HUES6 (cell line): ENCODE measurements at regions not wholly inside any gene's neighbourhood (a gene's known extent, or its start where the extent isn't known, plus 50 kb on each side); places are given as distances from the start of the nearest gene placed in this dataset.

Source experiments
- H3K27ac ChIP-seq: 2 replicates; pipeline ENCODE4 v1.7.0; 2013; ENCODE audit warnings: low read depth, mild to moderate bottlenecking, low read length, inconsistent platforms
- H3K27me3 ChIP-seq: 2 replicates; pipeline ENCODE4 v1.6.1; 2013; ENCODE audit warnings: low read length; ENCODE audit not compliant: control insufficient read depth, insufficient read depth
- H3K36me3 ChIP-seq: 2 replicates; pipeline ENCODE4 v1.6.1; 2013; ENCODE audit warnings: low read length; ENCODE audit not compliant: control insufficient read depth, insufficient read depth
- H3K4me1 ChIP-seq: 2 replicates; pipeline ENCODE4 v1.6.1; 2013; ENCODE audit warnings: low read length; ENCODE audit not compliant: control insufficient read depth, insufficient read depth
- H3K4me3 ChIP-seq: 2 replicates; pipeline ENCODE4 v1.5.1; 2013; ENCODE audit warnings: low read depth, low read length
- H3K9ac ChIP-seq: one replicate; pipeline ENCODE4 v1.6.1; 2013; ENCODE audit warnings: mild to moderate bottlenecking, low read length
- H3K9me3 ChIP-seq: 2 replicates; pipeline ENCODE4 v1.6.1; 2013; ENCODE audit warnings: low read depth, low read length; ENCODE audit not compliant: control insufficient read depth, insufficient read depth

DNA sequence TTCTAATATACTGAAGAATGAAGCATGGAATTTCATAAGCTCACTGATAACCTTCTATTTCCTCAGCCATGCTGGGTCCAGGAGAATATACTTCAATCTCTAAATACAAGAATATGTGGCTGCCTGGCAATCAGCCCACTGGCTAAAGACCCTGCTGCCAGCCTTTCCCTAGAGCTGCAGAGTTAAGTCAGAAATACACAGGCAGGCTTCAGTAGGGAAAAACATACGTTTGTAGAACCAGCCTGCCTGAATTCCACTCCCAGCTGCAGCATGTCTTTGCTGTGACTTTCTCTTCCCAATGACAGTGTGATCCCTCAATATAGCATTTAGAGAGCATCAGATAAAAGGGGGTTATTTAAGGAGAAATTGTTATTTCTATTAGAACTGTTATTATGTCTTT, 289.1 kb downstream of the PCDH19 start:
- Histone ChIP-seq H3K9me3 (0 out of 2 replicates have a peak, but pooled peaks cover 2% of the 10 kb centered on the region), H3K4me3 (no peak overlapping the region), H3K36me3 (no peaks in the 10 kb centered on the region), H3K4me1 (no peaks in the 10 kb centered on the region), H3K27ac (no peak overlapping the region), H3K27me3 (no peaks in the 10 kb centered on the region; the same call in 1 of the 2 replicates), H3K9ac (no peak overlapping the region)

GRCh38 chrX:100098660-100099375, 311.3 kb downstream of the PCDH19 start:
- no peak overlapping the region for H3K4me3 ChIP-seq
- H3K27ac ChIP-seq: no peak overlapping the region
- H3K9ac ChIP-seq: no peak overlapping the region
- no peaks in the 10 kb centered on the region for H3K4me1 ChIP-seq
- H3K27me3 ChIP-seq: no peaks in the 10 kb centered on the region
- H3K9me3 ChIP-seq: peaks cover 11% of the 10 kb centered on the region; the same call in 1 of the 2 replicates
- H3K36me3 ChIP-seq: no peaks in the 10 kb centered on the region

GRCh38 chrX:100090931-100091330, 319.1 kb downstream of the PCDH19 start:
- Histone ChIP-seq H3K27me3 (no peaks in the 10 kb centered on the region), H3K27ac (no peak overlapping the region), H3K9ac (no peak overlapping the region), H3K9me3 (peaks cover 17% of the 10 kb centered on the region; the same call in 1 of the 2 replicates), H3K4me1 (no peaks in the 10 kb centered on the region), H3K36me3 (no peaks in the 10 kb centered on the region), H3K4me3 (no peak overlapping the region)

DNA sequence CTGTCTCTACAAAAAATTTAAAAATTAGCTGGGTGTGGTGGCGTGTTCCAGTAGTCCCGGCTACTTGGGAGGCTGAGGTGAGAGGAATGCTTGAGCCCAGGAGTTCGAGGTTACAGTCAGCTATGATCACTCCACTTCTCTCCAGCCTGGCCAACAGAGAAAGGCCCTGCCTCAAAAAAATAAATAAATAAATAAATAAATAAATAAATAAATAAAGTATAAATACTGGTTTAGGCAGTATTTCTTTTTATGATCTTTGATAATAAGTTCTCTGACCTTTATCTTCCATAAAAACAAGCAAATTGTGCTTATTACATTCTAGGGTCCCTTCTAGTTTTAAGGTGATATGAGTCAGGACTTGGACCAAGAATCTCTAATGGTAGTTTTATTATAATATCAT, 320.3 kb downstream of the PCDH19 start:
- no peak overlapping the region for H3K4me3 ChIP-seq
- H3K27me3 ChIP-seq: no peaks in the 10 kb centered on the region

GRCh38 chrX:100085846-100086245, 324.2 kb downstream of the PCDH19 start:
- H3K27ac ChIP-seq: no peak overlapping the region
- H3K4me1 ChIP-seq: peaks cover 3% of the 10 kb centered on the region
- no peak overlapping the region for H3K9ac ChIP-seq
- H3K9me3 ChIP-seq: 0 out of 2 replicates have a peak, but pooled peaks cover 3% of the 10 kb centered on the region
- no peaks in the 10 kb centered on the region for H3K36me3 ChIP-seq
- no peak overlapping the region for H3K4me3 ChIP-seq
- no peaks in the 10 kb centered on the region; the same call in 1 of the 2 replicates for H3K27me3 ChIP-seq

More for the DNA sequence above, 320.3 kb downstream of the PCDH19 start:
- Histone ChIP-seq H3K4me1 (no peaks in the 10 kb centered on the region), H3K9ac (no peak overlapping the region), H3K9me3 (peaks cover 15% of the 10 kb centered on the region; the same call in 1 of the 2 replicates), H3K36me3 (no peaks in the 10 kb centered on the region), H3K27ac (no peak overlapping the region)

- no peak overlapping the region for H3K9ac ChIP-seq
- no peaks in the 10 kb centered on the region for H3K36me3 ChIP-seq
- H3K4me1 ChIP-seq: peaks cover 3% of the 10 kb centered on the region
- H3K27ac ChIP-seq: no peak overlapping the region
- H3K9me3 ChIP-seq: 0 out of 2 replicates have a peak, but pooled peaks cover 3% of the 10 kb centered on the region
- no peaks in the 10 kb centered on the region; the same call in 1 of the 2 replicates for H3K27me3 ChIP-seq
- H3K4me3 ChIP-seq: no peak overlapping the region
Observed at GRCh38 chrX:100083211-100083610, 326.9 kb downstream of the PCDH19 start.

DNA sequence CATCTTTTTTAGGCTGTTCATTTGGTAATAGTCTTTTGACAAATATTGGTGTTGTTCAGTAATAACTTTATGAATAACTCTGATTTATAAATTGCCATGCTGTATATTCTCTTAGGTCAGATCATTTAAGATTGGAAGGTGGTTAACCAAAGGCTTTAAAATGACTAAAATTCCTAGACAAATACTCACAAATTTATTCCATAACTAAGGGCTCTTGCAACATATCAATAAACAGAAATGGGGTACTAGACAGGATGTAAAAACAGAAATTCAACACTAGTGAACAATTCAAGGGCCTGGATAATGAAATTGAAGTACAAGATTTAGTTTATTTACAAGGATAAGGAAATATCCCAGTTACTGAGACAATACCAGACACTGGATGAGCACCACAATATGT, 328.6 kb downstream of the PCDH19 start:
- H3K27ac ChIP-seq: no peak overlapping the region
- no peak overlapping the region for H3K9ac ChIP-seq
- no peaks in the 10 kb centered on the region for H3K9me3 ChIP-seq
- peaks cover 3% of the 10 kb centered on the region for H3K4me1 ChIP-seq
- H3K36me3 ChIP-seq: no peaks in the 10 kb centered on the region
- no peaks in the 10 kb centered on the region; the same call in 1 of the 2 replicates for H3K27me3 ChIP-seq
- H3K4me3 ChIP-seq: no peak overlapping the region

GRCh38 chrX:100076031-100076430, 334.0 kb downstream of the PCDH19 start:
- H3K4me1 ChIP-seq: no peaks in the 10 kb centered on the region
- H3K27ac ChIP-seq: no peak overlapping the region
- no peaks in the 10 kb centered on the region for H3K36me3 ChIP-seq
- no peak overlapping the region for H3K9ac ChIP-seq
- no peaks in the 10 kb centered on the region for H3K27me3 ChIP-seq
- H3K9me3 ChIP-seq: no peaks in the 10 kb centered on the region
- no peak overlapping the region for H3K4me3 ChIP-seq

DNA sequence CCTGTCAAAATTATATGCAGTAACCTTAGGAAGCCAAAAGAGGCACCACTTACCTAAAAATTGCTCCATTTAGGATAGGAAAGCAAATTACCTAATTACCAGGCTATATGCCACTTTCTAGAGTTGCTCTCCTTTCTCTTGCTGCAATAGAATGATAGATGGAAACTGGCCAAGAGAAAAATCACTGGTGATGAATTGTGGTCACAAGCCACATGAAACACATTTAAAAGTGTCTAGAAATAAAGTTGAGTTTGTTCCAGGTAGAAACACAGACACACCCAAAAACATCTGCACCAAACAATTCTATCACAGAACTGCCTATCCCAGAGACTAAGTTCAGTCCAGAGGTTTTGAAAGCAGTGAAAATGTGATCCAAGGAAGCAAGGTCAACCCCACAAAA, 337.7 kb downstream of the PCDH19 start:
- Histone ChIP-seq H3K27ac (no peak overlapping the region), H3K27me3 (no peaks in the 10 kb centered on the region), H3K4me3 (no peak overlapping the region), H3K4me1 (peaks cover 8% of the 10 kb centered on the region; the same call in 1 of the 2 replicates), H3K9me3 (no peaks in the 10 kb centered on the region), H3K9ac (no peak overlapping the region), H3K36me3 (no peaks in the 10 kb centered on the region)

GRCh38 chrX:100070334-100070849, 339.7 kb downstream of the PCDH19 start:
- H3K4me3 ChIP-seq: no peak overlapping the region
- no peaks in the 10 kb centered on the region for H3K36me3 ChIP-seq
- no peak overlapping the region for H3K9ac ChIP-seq
- H3K27ac ChIP-seq: no peak overlapping the region
- H3K27me3 ChIP-seq: no peaks in the 10 kb centered on the region
- H3K4me1 ChIP-seq: peaks cover 8% of the 10 kb centered on the region; the same call in 1 of the 2 replicates
- H3K9me3 ChIP-seq: no peaks in the 10 kb centered on the region

- Histone ChIP-seq H3K9me3 (peaks cover 26% of the 10 kb centered on the region), H3K9ac (no peak overlapping the region), H3K27me3 (no peaks in the 10 kb centered on the region), H3K27ac (peak overlapping the region; percentile 48; the same call in 1 of the 2 replicates), H3K4me1 (peaks cover 5% of the 10 kb centered on the region; the same call in 1 of the 2 replicates), H3K36me3 (no peaks in the 10 kb centered on the region), H3K4me3 (no peak overlapping the region; the same call in 1 of the 2 replicates)
Observed at GRCh38 chrX:100048156-100048555, 361.9 kb downstream of the PCDH19 start.
